Fibroblast of mammary gland (primary cell): ENCODE measurements at regions not wholly inside any gene's neighbourhood (a gene's known extent, or its start where the extent isn't known, plus 50 kb on each side); places are given as distances from the start of the nearest gene placed in this dataset.

ENCODE experiments used
- DNase-seq: peaks from one replicate; pipeline ENCODE4 v3.0.0-alpha.2; 2010; ENCODE audit warnings: low read depth
- H3K4me3 ChIP-seq: 2 replicates; pipeline ENCODE4 v1.5.1; 2011; ENCODE audit warnings: low read depth, mild to moderate bottlenecking, low read length, moderate library complexity; ENCODE audit not compliant: control insufficient read depth
- CTCF ChIP-seq: conservative IDR thresholded peaks from 2 replicates; pipeline ENCODE4 v1.5.1; 2011; ENCODE audit warnings: low read depth, low read length, inconsistent platforms; ENCODE audit not compliant: control insufficient read depth, insufficient read depth

GRCh38 chr6:6995328-6995727, 112.4 kb upstream of the RREB1 start:
- DNase-seq: no peak
- no peak overlapping the region for H3K4me3 ChIP-seq
- TF ChIP-seq CTCF: no peak

GRCh38 chr6:6996124-6996523, 111.6 kb upstream of the RREB1 start:
- no peak for TF ChIP-seq CTCF
- DNase-seq: no peak
- no peak overlapping the region for H3K4me3 ChIP-seq

GRCh38 chr6:6997263-6998193, 110.2 kb upstream of the RREB1 start:
- no peak overlapping the region for H3K4me3 ChIP-seq
- no peak for DNase-seq
- TF ChIP-seq CTCF: no peak

GRCh38 chr6:6998194-6998569, 109.6 kb upstream of the RREB1 start:
- peak; percentile 39 for DNase-seq
- no peak for TF ChIP-seq CTCF
- H3K4me3 ChIP-seq: no peak overlapping the region

GRCh38 chr6:7000825-7001777, 106.7 kb upstream of the RREB1 start:
- TF ChIP-seq CTCF: no peak
- no peak overlapping the region for H3K4me3 ChIP-seq
- DNase-seq: peak; percentile 10

GRCh38 chr6:7003041-7003440, 104.7 kb upstream of the RREB1 start:
- no peak overlapping the region for H3K4me3 ChIP-seq
- no peak for TF ChIP-seq CTCF
- DNase-seq: no peak
